ENCODE measurements at regions not wholly inside any gene's neighbourhood (a gene's known extent, or its start where the extent isn't known, plus 50 kb on each side); places are given as distances from the start of the nearest gene placed in this dataset.
A peak's percentile ranks its signal among the peaks of the same experiment; 100 is the strongest.

- DNase-seq (ENCODE audit: low spot score): peak; percentile 45
Measured at GRCh38 chr7:142331941-142332340, 74.1 kb upstream of the PRSS58 start.

GRCh38 chr7:142329062-142329790, 71.4 kb upstream of the PRSS58 start:
- DNase-seq (ENCODE audit: low spot score): no peak

- DNase-seq (ENCODE audit: low spot score): no peak
Measured at GRCh38 chr7:142328551-142328950, 70.7 kb upstream of the PRSS58 start.

GRCh38 chr7:142327628-142328405, 70.0 kb upstream of the PRSS58 start:
- no peak for DNase-seq (ENCODE audit: low spot score)

- DNase-seq (ENCODE audit: low spot score): peak; percentile 54
Measured at GRCh38 chr7:142323706-142324105, 65.8 kb upstream of the PRSS58 start.

- no peak for DNase-seq (ENCODE audit: low spot score)
Measured at GRCh38 chr7:142321391-142321790, 63.5 kb upstream of the PRSS58 start.

- DNase-seq (ENCODE audit: low spot score): no peak
Measured at GRCh38 chr7:142320883-142321282, 63.0 kb upstream of the PRSS58 start.

- DNase-seq (ENCODE audit: low spot score): no peak
Measured at GRCh38 chr7:142319970-142320369, 62.1 kb upstream of the PRSS58 start.

GRCh38 chr7:142314281-142314680, 56.4 kb upstream of the PRSS58 start:
- no peak for DNase-seq (ENCODE audit: low spot score)

- no peak for DNase-seq (ENCODE audit: low spot score)
Measured at GRCh38 chr7:142313528-142313927, 55.7 kb upstream of the PRSS58 start.

GRCh38 chr7:142311876-142312275, 54.0 kb upstream of the PRSS58 start:
- DNase-seq (ENCODE audit: low spot score): no peak

- DNase-seq (ENCODE audit: low spot score): peak; percentile 45
Measured at GRCh38 chr7:142308918-142309317, 51.1 kb upstream of the PRSS58 start.

GRCh38 chr7:142308326-142308725, 50.5 kb upstream of the PRSS58 start:
- DNase-seq (ENCODE audit: low spot score): no peak

Data from pons (tissue), 1 donor.